Neural cell (in vitro differentiated cells): ENCODE measurements at regions not wholly inside any gene's neighbourhood (a gene's known extent, or its start where the extent isn't known, plus 50 kb on each side); places are given as distances from the start of the nearest gene placed in this dataset.

ENCODE experiments used
- H2AFZ ChIP-seq: fragments of 200-600, 300-800 bp; sonication (generic), shearing (Covaris generic); 2 replicates; pipeline ENCODE4 v1.6.0; 2014; ENCODE audit warnings: low read depth, mild to moderate bottlenecking, antibody characterized with exemption, low read length, moderate library complexity
- H3F3A ChIP-seq: fragments of 200-600 bp; shearing (Covaris generic); 2 replicates; pipeline ENCODE4 v1.6.1; 2016; ENCODE audit warnings: mild to moderate bottlenecking, moderate library complexity, mixed read lengths, antibody characterized with exemption, low read length; ENCODE audit not compliant: insufficient read depth, poor library complexity, severe bottlenecking
- H3K27ac ChIP-seq: fragments of 200-600, 300-800 bp; sonication (generic), shearing (Covaris generic); 2 replicates; pipeline ENCODE4 v1.5.1; 2014; ENCODE audit warnings: mild to moderate bottlenecking, low read length, moderate library complexity
- H3K27me3 ChIP-seq: fragments of 300-800, 200-600 bp; sonication (generic), shearing (Covaris generic); 2 replicates; pipeline ENCODE4 v1.6.0; 2014; ENCODE audit warnings: mild to moderate bottlenecking, low read depth, low read length, moderate library complexity; ENCODE audit not compliant: insufficient read depth
- H3K36me3 ChIP-seq: fragments of 300-800, 200-600 bp; sonication (generic), shearing (Covaris generic); 2 replicates; pipeline ENCODE4 v1.5.1; 2014; ENCODE audit warnings: mild to moderate bottlenecking, antibody characterized with exemption, low read length, moderate library complexity; ENCODE audit not compliant: insufficient read depth
- H3K4me2 ChIP-seq: fragments of 300-800, 200-600 bp; sonication (generic), shearing (Covaris generic); 2 replicates; pipeline ENCODE4 v1.6.0; 2014; ENCODE audit warnings: mild to moderate bottlenecking, low read length
- H3K4me3 ChIP-seq: fragments of 300-800, 200-600 bp; sonication (generic), shearing (Covaris generic); 2 replicates; pipeline ENCODE4 v1.5.1; 2014; ENCODE audit warnings: mild to moderate bottlenecking, low read length, moderate library complexity
- H3K79me2 ChIP-seq: fragments of 200-600 bp; shearing (Covaris generic); replicated peaks from 2 replicates; pipeline ENCODE4 v1.6.0; 2014; ENCODE audit warnings: mild to moderate bottlenecking, low read length, moderate library complexity; ENCODE audit not compliant: insufficient read depth
- H3K9ac ChIP-seq: fragments of 300-800, 200-600 bp; sonication (generic), shearing (Covaris generic); 2 replicates; pipeline ENCODE4 v1.6.1; 2016; ENCODE audit warnings: mild to moderate bottlenecking, low read length, mixed read lengths
- H3K9me2 ChIP-seq: fragments of 200-600 bp; shearing (Covaris generic); 2 replicates; pipeline ENCODE4 v1.6.1; 2016; ENCODE audit warnings: mild to moderate bottlenecking, low read length, mixed read lengths; ENCODE audit not compliant: insufficient read depth
- H3K9me3 ChIP-seq: fragments of 200-600, 300-800 bp; sonication (generic), shearing (Covaris generic); 2 replicates; pipeline ENCODE4 v1.6.1; 2016; ENCODE audit warnings: mild to moderate bottlenecking, mixed run types, low read length, moderate library complexity, mixed read lengths
- H4K20me1 ChIP-seq: fragments of 200-600 bp; shearing (Covaris generic); 2 replicates; pipeline ENCODE4 v1.6.1; 2016; ENCODE audit warnings: mild to moderate bottlenecking, mixed run types; ENCODE audit not compliant: insufficient read depth
- EP300 ChIP-seq: fragments of 450-650 bp; conservative IDR thresholded peaks from 2 replicates; pipeline ENCODE4 v1.6.1; 2014; ENCODE audit warnings: antibody characterized with exemption, mild to moderate bottlenecking, moderate library complexity; ENCODE audit not compliant: poor library complexity, severe bottlenecking
- EZH2 ChIP-seq: fragments of 200-600, 300-800 bp; shearing (Covaris generic), sonication (generic); IDR thresholded peaks from 2 replicates; pipeline ENCODE4 v1.6.1; 2014; ENCODE audit warnings: antibody characterized with exemption, low read length, borderline replicate concordance, mild to moderate bottlenecking; ENCODE audit not compliant: insufficient read depth, poor library complexity, severe bottlenecking
- MXI1 ChIP-seq: fragments of 450-650 bp; conservative IDR thresholded peaks from 2 replicates; pipeline ENCODE4 v1.6.1; 2014; ENCODE audit warnings: antibody characterized with exemption, mild to moderate bottlenecking; ENCODE audit not compliant: poor library complexity, severe bottlenecking
- POLR2AphosphoS5 ChIP-seq: IDR thresholded peaks from 2 replicates; pipeline ENCODE4 v1.6.1; 2012
- RAD21 ChIP-seq: fragments of 450-650 bp; conservative IDR thresholded peaks from 2 replicates; pipeline ENCODE4 v1.6.1; 2014; ENCODE audit warnings: antibody characterized with exemption, mild to moderate bottlenecking, moderate library complexity
- REST ChIP-seq: IDR thresholded peaks from 2 replicates; pipeline ENCODE4 v1.6.1; 2012; ENCODE audit warnings: borderline replicate concordance
- SMC3 ChIP-seq: fragments of 450-650 bp; conservative IDR thresholded peaks from 2 replicates; pipeline ENCODE4 v1.6.1; 2014; ENCODE audit warnings: antibody characterized with exemption, mild to moderate bottlenecking, moderate library complexity; ENCODE audit not compliant: poor library complexity
- TAF1 ChIP-seq: IDR thresholded peaks from 2 replicates; pipeline ENCODE4 v1.6.1; 2012; ENCODE audit warnings: low read depth
- TF ChIP-seq, protein P1 (sequence below): fragments of 450-650 bp; IDR thresholded peaks from 2 replicates; pipeline ENCODE4 v1.5.1; 2014; ENCODE audit warnings: antibody characterized with exemption, mild to moderate bottlenecking, moderate library complexity; ENCODE audit not compliant: poor library complexity, severe bottlenecking

DNA sequence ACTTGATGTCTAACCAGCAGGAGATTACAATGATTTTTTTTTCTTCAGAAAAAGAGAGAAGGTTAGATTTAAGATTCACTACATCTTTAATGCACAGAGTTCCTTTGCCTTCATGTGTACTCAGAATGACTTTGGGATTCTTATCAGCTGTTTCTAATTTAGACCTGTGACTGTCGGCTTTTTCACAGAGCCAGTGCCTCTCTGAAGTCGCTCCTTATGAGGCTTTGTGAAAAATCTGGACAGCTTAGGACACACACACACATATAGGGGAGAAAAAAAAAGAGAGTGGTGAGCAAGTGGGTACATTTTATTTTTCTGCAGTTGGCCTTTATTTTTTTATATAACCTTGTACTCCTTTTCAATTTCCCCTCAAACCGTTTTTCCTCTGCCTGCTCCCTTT, 893.1 kb upstream of the CELF4 start:
- Histone ChIP-seq H3K4me3 (no peak overlapping the region), H3K27ac (no peak overlapping the region), H3K9me3 (no peaks in the 10 kb centered on the region), H3K9ac (no peak overlapping the region), H3K36me3 (no peaks in the 10 kb centered on the region), H3K4me2 (no peak overlapping the region), H3K9me2 (no peaks in the 10 kb centered on the region), H2AFZ (no peak overlapping the region), H4K20me1 (no peaks in the 10 kb centered on the region), H3K79me2 (no peaks in the 10 kb centered on the region), H3F3A (no peaks in the 10 kb centered on the region), H3K27me3 (no peaks in the 10 kb centered on the region)
- TF ChIP-seq REST (no peak), EZH2 (no peak), RAD21 (no peak), POLR2AphosphoS5 (no peak), MXI1 (no peak), TAF1 (no peak), EP300 (no peak), SMC3 (no peak)
- TF ChIP-seq, protein P1, sequence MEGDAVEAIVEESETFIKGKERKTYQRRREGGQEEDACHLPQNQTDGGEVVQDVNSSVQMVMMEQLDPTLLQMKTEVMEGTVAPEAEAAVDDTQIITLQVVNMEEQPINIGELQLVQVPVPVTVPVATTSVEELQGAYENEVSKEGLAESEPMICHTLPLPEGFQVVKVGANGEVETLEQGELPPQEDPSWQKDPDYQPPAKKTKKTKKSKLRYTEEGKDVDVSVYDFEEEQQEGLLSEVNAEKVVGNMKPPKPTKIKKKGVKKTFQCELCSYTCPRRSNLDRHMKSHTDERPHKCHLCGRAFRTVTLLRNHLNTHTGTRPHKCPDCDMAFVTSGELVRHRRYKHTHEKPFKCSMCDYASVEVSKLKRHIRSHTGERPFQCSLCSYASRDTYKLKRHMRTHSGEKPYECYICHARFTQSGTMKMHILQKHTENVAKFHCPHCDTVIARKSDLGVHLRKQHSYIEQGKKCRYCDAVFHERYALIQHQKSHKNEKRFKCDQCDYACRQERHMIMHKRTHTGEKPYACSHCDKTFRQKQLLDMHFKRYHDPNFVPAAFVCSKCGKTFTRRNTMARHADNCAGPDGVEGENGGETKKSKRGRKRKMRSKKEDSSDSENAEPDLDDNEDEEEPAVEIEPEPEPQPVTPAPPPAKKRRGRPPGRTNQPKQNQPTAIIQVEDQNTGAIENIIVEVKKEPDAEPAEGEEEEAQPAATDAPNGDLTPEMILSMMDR = no peak

- H3K9me2 ChIP-seq = no peaks in the 10 kb centered on the region
- TF ChIP-seq EP300 = no peak
- no peak for TF ChIP-seq RAD21
- TF ChIP-seq TAF1 = no peak
- TF ChIP-seq, protein P1 = no peak
- no peak for TF ChIP-seq MXI1
- TF ChIP-seq REST = no peak
- TF ChIP-seq SMC3 = no peak
- TF ChIP-seq POLR2AphosphoS5 = no peak
- no peak for TF ChIP-seq EZH2
- H3K9ac ChIP-seq = no peak overlapping the region
- H3K4me3 ChIP-seq = no peak overlapping the region
- no peak overlapping the region for H3K4me2 ChIP-seq
- no peaks in the 10 kb centered on the region for H3F3A ChIP-seq
- no peak overlapping the region for H3K27ac ChIP-seq
- H3K27me3 ChIP-seq = no peaks in the 10 kb centered on the region
- no peaks in the 10 kb centered on the region for H4K20me1 ChIP-seq
- H3K79me2 ChIP-seq = no peaks in the 10 kb centered on the region
- no peak overlapping the region for H2AFZ ChIP-seq
- no peaks in the 10 kb centered on the region for H3K36me3 ChIP-seq
- H3K9me3 ChIP-seq = no peaks in the 10 kb centered on the region
These were observed 890.7 kb upstream of the CELF4 start for GRCh38 chr18:38456253-38456652.
